AG10803 (cell line): ENCODE measurements at regions not wholly inside any gene's neighbourhood (a gene's known extent, or its start where the extent isn't known, plus 50 kb on each side); places are given as distances from the start of the nearest gene placed in this dataset.

ENCODE experiments used
- DNase-seq: peaks from one replicate; pipeline ENCODE4 v3.0.0; 2010; ENCODE audit warnings: low read depth
- H3K4me3 ChIP-seq: 2 replicates; pipeline ENCODE4 v1.5.1; 2011; ENCODE audit warnings: mild to moderate bottlenecking, low read length, control low read depth
- TF ChIP-seq, protein P1 (sequence below): conservative IDR thresholded peaks from 2 replicates; pipeline ENCODE4 v1.5.1; 2011; ENCODE audit warnings: mild to moderate bottlenecking, low read length, control low read depth, inconsistent platforms

DNA sequence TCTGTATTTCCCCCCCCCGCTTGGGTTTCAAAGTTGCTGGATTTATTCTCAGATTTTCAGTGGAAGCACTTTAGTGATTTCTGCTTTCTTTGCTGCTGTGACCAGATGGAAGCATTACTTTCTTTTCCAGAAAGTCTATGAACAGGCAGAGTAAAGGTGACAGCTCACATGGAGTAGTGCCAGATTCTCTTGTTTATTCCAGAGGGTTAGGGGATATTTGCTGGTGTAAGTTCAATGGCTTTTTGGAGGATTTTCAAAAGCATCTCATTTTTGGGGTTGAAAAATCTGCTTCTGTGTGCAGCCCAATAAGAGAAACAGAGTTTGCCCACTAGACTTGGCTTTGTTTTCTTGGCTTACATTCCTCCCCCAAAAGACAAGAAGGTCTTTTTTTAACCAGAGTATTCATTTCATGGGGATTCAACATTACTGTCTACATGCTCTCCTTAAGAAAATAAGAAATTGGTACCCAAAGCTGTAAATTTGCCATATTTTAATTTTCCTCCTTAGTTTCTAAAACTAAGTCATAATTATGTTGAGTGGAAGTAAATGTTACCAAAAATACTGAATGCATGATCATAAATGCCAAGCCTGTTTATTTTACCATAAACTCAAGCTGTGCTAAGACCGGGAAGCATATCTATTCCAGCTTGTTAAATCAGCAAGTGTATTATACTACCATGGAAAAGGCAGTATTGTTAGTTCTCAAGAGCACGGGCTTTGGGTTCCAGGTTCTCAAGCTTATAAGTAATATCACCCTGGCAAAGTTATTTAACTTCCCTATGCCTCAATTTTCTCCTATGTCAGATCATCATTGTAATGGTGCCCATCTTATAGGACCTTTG, 557.2 kb downstream of the CPS1 start:
- H3K4me3 ChIP-seq: no peak overlapping the region
- DNase-seq: no peak
- TF ChIP-seq, protein P1, sequence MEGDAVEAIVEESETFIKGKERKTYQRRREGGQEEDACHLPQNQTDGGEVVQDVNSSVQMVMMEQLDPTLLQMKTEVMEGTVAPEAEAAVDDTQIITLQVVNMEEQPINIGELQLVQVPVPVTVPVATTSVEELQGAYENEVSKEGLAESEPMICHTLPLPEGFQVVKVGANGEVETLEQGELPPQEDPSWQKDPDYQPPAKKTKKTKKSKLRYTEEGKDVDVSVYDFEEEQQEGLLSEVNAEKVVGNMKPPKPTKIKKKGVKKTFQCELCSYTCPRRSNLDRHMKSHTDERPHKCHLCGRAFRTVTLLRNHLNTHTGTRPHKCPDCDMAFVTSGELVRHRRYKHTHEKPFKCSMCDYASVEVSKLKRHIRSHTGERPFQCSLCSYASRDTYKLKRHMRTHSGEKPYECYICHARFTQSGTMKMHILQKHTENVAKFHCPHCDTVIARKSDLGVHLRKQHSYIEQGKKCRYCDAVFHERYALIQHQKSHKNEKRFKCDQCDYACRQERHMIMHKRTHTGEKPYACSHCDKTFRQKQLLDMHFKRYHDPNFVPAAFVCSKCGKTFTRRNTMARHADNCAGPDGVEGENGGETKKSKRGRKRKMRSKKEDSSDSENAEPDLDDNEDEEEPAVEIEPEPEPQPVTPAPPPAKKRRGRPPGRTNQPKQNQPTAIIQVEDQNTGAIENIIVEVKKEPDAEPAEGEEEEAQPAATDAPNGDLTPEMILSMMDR: no peak

DNA sequence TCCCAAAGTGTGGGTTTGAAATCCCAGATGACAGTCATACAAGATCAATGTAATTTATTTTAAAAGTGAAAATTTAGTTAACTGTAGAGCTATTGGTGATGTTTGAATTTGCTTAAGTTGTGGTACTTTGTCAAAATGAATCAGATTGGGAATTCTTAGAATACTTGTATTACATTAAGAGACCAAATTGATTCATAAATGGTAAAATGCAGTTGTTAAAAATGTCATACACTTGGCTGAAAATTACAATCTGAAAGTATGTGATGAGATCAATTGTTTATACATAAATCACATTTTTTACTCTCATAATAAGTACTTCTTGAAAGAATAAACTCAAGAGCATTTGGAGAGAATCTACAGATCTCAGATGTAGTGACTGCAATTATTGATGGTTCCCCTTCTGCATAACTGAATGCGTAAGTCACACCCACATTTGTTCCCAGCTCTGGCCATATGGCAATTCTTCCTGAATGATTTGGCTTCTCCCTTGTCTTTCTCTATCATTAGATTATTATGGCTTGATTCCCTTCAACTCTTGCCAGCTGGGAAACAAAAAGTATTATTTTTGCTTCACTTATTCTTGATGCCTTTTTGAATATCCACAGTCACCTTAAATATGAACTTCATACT, 558.5 kb downstream of the CPS1 start:
- TF ChIP-seq, protein P1: no peak
- H3K4me3 ChIP-seq: no peak overlapping the region
- DNase-seq: no peak

DNA sequence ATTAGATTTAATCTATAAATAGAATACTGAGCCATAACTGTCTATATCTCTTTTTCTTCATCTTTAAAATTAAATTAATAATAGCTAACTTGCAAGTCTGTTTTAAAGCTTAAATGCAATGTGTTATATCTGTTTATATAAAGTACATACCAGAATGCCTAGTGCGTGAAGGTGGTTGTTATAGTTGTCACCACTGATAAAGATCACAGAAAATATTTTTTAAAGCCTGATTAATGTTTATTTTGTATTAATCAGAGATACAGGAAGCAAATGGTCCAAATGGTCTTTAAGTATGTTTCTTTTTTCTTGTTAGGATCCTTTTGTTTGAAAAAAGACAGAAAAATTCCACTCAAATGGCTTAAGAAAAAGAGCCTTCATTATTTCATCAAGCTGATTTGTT, 560.6 kb downstream of the CPS1 start:
- DNase-seq: no peak
- TF ChIP-seq, protein P1: no peak
- H3K4me3 ChIP-seq: no peak overlapping the region

DNA sequence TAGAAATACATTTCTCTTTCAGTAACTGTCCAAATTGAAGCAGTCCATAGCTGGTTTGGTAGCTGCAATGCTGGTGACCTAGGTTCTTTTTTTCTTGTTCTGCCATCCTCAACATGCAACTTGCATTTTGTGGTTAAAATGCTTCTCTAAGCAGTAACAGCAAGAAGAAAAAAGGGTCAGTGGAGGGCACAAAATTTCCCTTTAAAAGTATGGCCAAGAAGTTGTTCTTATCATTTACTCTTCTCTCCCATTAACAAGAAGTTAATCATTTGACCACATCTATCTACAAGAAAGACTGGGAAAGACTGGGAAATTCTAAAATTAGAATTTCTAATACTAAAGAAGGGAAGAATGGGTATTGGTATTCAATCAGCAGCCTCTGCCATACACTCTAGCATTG, 569.9 kb downstream of the CPS1 start:
- TF ChIP-seq, protein P1: no peak
- no peak for DNase-seq
- H3K4me3 ChIP-seq: no peak overlapping the region

DNA sequence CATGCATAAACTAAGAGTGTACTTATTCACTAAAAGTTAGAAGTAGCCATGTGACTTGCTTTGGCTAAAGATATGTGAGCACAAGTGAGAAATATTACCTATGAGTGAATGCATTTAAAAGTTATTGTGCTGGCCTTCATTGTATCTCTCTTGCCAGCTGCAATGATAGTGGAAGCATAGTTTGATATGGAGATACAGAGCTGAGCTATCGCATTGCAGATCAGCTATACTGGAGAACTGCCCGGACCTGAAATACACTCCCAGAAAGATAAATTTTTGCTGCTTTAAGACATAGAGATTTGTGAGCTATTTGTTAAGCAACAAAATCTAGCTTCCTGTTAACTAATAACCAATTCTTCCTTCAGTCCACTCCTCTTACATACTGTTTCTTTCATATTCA, 571.1 kb downstream of the CPS1 start:
- no peak overlapping the region for H3K4me3 ChIP-seq
- no peak for DNase-seq
- TF ChIP-seq, protein P1: no peak

DNA sequence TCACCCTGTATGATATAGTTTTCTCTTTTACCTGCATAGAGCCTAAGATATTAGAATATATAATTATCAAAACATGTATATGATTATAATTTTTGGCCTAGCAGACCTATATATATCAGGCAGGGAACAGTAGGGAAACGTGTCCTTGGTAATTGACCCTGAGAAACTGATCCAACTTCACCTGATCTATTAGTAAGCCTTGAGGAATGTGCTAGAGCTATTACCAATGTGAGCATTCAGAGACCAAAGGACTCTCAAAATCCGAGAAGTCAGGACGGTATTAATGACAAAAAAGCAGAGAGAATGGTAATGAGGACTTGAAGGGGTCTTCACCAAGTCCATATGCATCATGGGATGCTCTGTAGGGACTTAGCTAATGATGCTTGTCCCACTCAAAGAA, 571.9 kb downstream of the CPS1 start:
- no peak overlapping the region for H3K4me3 ChIP-seq
- no peak for DNase-seq
- TF ChIP-seq, protein P1: no peak

DNA sequence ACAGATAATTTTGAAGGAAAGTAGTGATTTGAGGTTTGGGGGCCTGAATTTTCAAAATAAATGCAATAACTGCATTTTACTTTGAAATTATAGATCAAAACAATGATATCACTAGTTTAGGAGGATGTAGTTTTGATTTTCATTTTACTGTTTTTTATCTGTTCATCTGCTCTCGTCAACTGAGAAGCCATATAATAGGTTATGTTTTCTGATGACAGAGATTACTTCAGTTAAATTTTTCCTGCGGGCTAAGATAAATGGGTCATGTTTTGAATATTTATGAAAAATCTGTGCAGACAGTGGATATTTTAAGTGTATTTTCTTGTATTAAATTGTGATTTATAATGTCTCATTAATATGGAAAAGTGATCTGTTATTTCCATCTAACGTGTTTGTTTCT, 573.4 kb downstream of the CPS1 start:
- no peak for DNase-seq
- TF ChIP-seq, protein P1: no peak
- H3K4me3 ChIP-seq: no peak overlapping the region
